ENCODE measurements at regions not wholly inside any gene's neighbourhood (a gene's known extent, or its start where the extent isn't known, plus 50 kb on each side); places are given as distances from the start of the nearest gene placed in this dataset.

GRCh38 chr3:56985878-56986277 lies 74.6 kb upstream of the SPATA12 start:
- no peaks in the 10 kb centered on the region for H3K36me3 ChIP-seq (ENCODE audit: control insufficient read depth, insufficient read depth, low read length)
- peaks cover 9% of the 10 kb centered on the region for H3K4me1 ChIP-seq (ENCODE audit: control insufficient read depth, insufficient read depth, low read length)
- H3K9me3 ChIP-seq (ENCODE audit: control insufficient read depth, low read depth, low read length) = no peaks in the 10 kb centered on the region
- WGBS (ENCODE audit: insufficient coverage, low lambda C conversion rate) = no CpG with 5 or more reads among the region's 2 CpGs
- no peak overlapping the region for H3K27ac ChIP-seq (ENCODE audit: low read length)
- H3K4me3 ChIP-seq (ENCODE audit: low read length) = no peak overlapping the region
- no peak for DNase-seq
- H3K27me3 ChIP-seq (ENCODE audit: control insufficient read depth, insufficient read depth, low read length) = peaks cover 5% of the 10 kb centered on the region

- Histone ChIP-seq H3K9me3 (ENCODE audit: control insufficient read depth, low read depth, low read length) (no peaks in the 10 kb centered on the region), H3K27ac (ENCODE audit: low read length) (no peak overlapping the region), H3K27me3 (ENCODE audit: control insufficient read depth, insufficient read depth, low read length) (peaks cover 5% of the 10 kb centered on the region), H3K36me3 (ENCODE audit: control insufficient read depth, insufficient read depth, low read length) (no peaks in the 10 kb centered on the region), H3K4me3 (ENCODE audit: low read length) (no peak overlapping the region), H3K4me1 (ENCODE audit: control insufficient read depth, insufficient read depth, low read length) (peaks cover 5% of the 10 kb centered on the region)
- DNase-seq = no peak
- WGBS (ENCODE audit: insufficient coverage, low lambda C conversion rate) = 100% methylated on average over 1 of the region's 9 CpGs
Observed at GRCh38 chr3:56985460-56985859, 75.0 kb upstream of the SPATA12 start.

- no CpG with 5 or more reads among the region's 8 CpGs for WGBS (ENCODE audit: insufficient coverage, low lambda C conversion rate)
- Histone ChIP-seq H3K36me3 (ENCODE audit: control insufficient read depth, insufficient read depth, low read length) (no peaks in the 10 kb centered on the region), H3K27ac (ENCODE audit: low read length) (no peak overlapping the region), H3K9me3 (ENCODE audit: control insufficient read depth, low read depth, low read length) (no peaks in the 10 kb centered on the region), H3K4me3 (ENCODE audit: low read length) (no peak overlapping the region), H3K4me1 (ENCODE audit: control insufficient read depth, insufficient read depth, low read length) (no peaks in the 10 kb centered on the region), H3K27me3 (ENCODE audit: control insufficient read depth, insufficient read depth, low read length) (no peaks in the 10 kb centered on the region)
- no peak for DNase-seq
Observed at GRCh38 chr3:56983427-56983826, 77.0 kb upstream of the SPATA12 start.

- no peak for DNase-seq
- H3K27ac ChIP-seq (ENCODE audit: low read length) = no peak overlapping the region
Observed at GRCh38 chr3:56981445-56982230, 78.8 kb upstream of the SPATA12 start.

GRCh38 chr3:56980798-56981390 lies 79.6 kb upstream of the SPATA12 start:
- DNase-seq = no peak
- H3K4me3 ChIP-seq (ENCODE audit: low read length) = no peak overlapping the region
- H3K9me3 ChIP-seq (ENCODE audit: control insufficient read depth, low read depth, low read length) = no peaks in the 10 kb centered on the region
- H3K4me1 ChIP-seq (ENCODE audit: control insufficient read depth, insufficient read depth, low read length) = no peaks in the 10 kb centered on the region
- H3K27me3 ChIP-seq (ENCODE audit: control insufficient read depth, insufficient read depth, low read length) = no peaks in the 10 kb centered on the region
- H3K36me3 ChIP-seq (ENCODE audit: control insufficient read depth, insufficient read depth, low read length) = no peaks in the 10 kb centered on the region
- no peak overlapping the region for H3K27ac ChIP-seq (ENCODE audit: low read length)
- no CpG with 5 or more reads among the region's 5 CpGs for WGBS (ENCODE audit: insufficient coverage, low lambda C conversion rate)

More at GRCh38 chr3:56981445-56982230, 78.8 kb upstream of the SPATA12 start:
- Histone ChIP-seq H3K4me1 (ENCODE audit: control insufficient read depth, insufficient read depth, low read length) (no peaks in the 10 kb centered on the region), H3K36me3 (ENCODE audit: control insufficient read depth, insufficient read depth, low read length) (no peaks in the 10 kb centered on the region), H3K27me3 (ENCODE audit: control insufficient read depth, insufficient read depth, low read length) (no peaks in the 10 kb centered on the region), H3K9me3 (ENCODE audit: control insufficient read depth, low read depth, low read length) (no peaks in the 10 kb centered on the region), H3K4me3 (ENCODE audit: low read length) (no peak overlapping the region)
- WGBS (ENCODE audit: insufficient coverage, low lambda C conversion rate) = no CpG with 5 or more reads among the region's 2 CpGs

GRCh38 chr3:56980243-56980642 lies 80.2 kb upstream of the SPATA12 start:
- H3K36me3 ChIP-seq (ENCODE audit: control insufficient read depth, insufficient read depth, low read length) = no peaks in the 10 kb centered on the region
- no peaks in the 10 kb centered on the region for H3K4me1 ChIP-seq (ENCODE audit: control insufficient read depth, insufficient read depth, low read length)
- DNase-seq = no peak
- H3K27me3 ChIP-seq (ENCODE audit: control insufficient read depth, insufficient read depth, low read length) = no peaks in the 10 kb centered on the region
- H3K9me3 ChIP-seq (ENCODE audit: control insufficient read depth, low read depth, low read length) = no peaks in the 10 kb centered on the region
- H3K4me3 ChIP-seq (ENCODE audit: low read length) = no peak overlapping the region
- WGBS (ENCODE audit: insufficient coverage, low lambda C conversion rate) = no CpG with 5 or more reads among the region's 5 CpGs
- no peak overlapping the region for H3K27ac ChIP-seq (ENCODE audit: low read length)

- H3K27ac ChIP-seq (ENCODE audit: low read length) = no peak overlapping the region
- H3K4me3 ChIP-seq (ENCODE audit: low read length) = no peak overlapping the region
- WGBS (ENCODE audit: insufficient coverage, low lambda C conversion rate) = no CpG with 5 or more reads among the region's 6 CpGs
- no peaks in the 10 kb centered on the region for H3K27me3 ChIP-seq (ENCODE audit: control insufficient read depth, insufficient read depth, low read length)
- H3K4me1 ChIP-seq (ENCODE audit: control insufficient read depth, insufficient read depth, low read length) = no peaks in the 10 kb centered on the region
- no peak for DNase-seq
- no peaks in the 10 kb centered on the region for H3K36me3 ChIP-seq (ENCODE audit: control insufficient read depth, insufficient read depth, low read length)
- H3K9me3 ChIP-seq (ENCODE audit: control insufficient read depth, low read depth, low read length) = no peaks in the 10 kb centered on the region
Observed at GRCh38 chr3:56979791-56980190, 80.7 kb upstream of the SPATA12 start.

- H3K4me3 ChIP-seq (ENCODE audit: low read length) = no peak overlapping the region
- WGBS (ENCODE audit: insufficient coverage, low lambda C conversion rate) = no CpG with 5 or more reads among the region's 1 CpG
- H3K27me3 ChIP-seq (ENCODE audit: control insufficient read depth, insufficient read depth, low read length) = no peaks in the 10 kb centered on the region
- no peaks in the 10 kb centered on the region for H3K36me3 ChIP-seq (ENCODE audit: control insufficient read depth, insufficient read depth, low read length)
- DNase-seq = no peak
- H3K27ac ChIP-seq (ENCODE audit: low read length) = no peak overlapping the region
- no peaks in the 10 kb centered on the region for H3K4me1 ChIP-seq (ENCODE audit: control insufficient read depth, insufficient read depth, low read length)
- no peaks in the 10 kb centered on the region for H3K9me3 ChIP-seq (ENCODE audit: control insufficient read depth, low read depth, low read length)
Observed at GRCh38 chr3:56977561-56977889, 82.9 kb upstream of the SPATA12 start.

GRCh38 chr3:56976651-56977560 lies 83.6 kb upstream of the SPATA12 start:
- WGBS (ENCODE audit: insufficient coverage, low lambda C conversion rate) = no CpG with 5 or more reads among the region's 9 CpGs
- no peak for DNase-seq
- H3K36me3 ChIP-seq (ENCODE audit: control insufficient read depth, insufficient read depth, low read length) = no peaks in the 10 kb centered on the region
- H3K27ac ChIP-seq (ENCODE audit: low read length) = no peak overlapping the region
- H3K27me3 ChIP-seq (ENCODE audit: control insufficient read depth, insufficient read depth, low read length) = no peaks in the 10 kb centered on the region
- no peaks in the 10 kb centered on the region for H3K4me1 ChIP-seq (ENCODE audit: control insufficient read depth, insufficient read depth, low read length)
- no peak overlapping the region for H3K4me3 ChIP-seq (ENCODE audit: low read length)
- no peaks in the 10 kb centered on the region for H3K9me3 ChIP-seq (ENCODE audit: control insufficient read depth, low read depth, low read length)

- Histone ChIP-seq H3K4me1 (ENCODE audit: control insufficient read depth, insufficient read depth, low read length) (no peaks in the 10 kb centered on the region), H3K27me3 (ENCODE audit: control insufficient read depth, insufficient read depth, low read length) (no peaks in the 10 kb centered on the region), H3K27ac (ENCODE audit: low read length) (no peak overlapping the region), H3K4me3 (ENCODE audit: low read length) (no peak overlapping the region), H3K9me3 (ENCODE audit: control insufficient read depth, low read depth, low read length) (no peaks in the 10 kb centered on the region), H3K36me3 (ENCODE audit: control insufficient read depth, insufficient read depth, low read length) (no peaks in the 10 kb centered on the region)
- no peak for DNase-seq
- WGBS (ENCODE audit: insufficient coverage, low lambda C conversion rate) = 100% methylated on average over 1 of the region's 1 CpG
Observed at GRCh38 chr3:56975567-56975966, 84.9 kb upstream of the SPATA12 start.

Measured in large intestine (tissue), 3 donors.